SHP77 treated with DMSO at 0.1 percent for 48 hours (cell line): ENCODE measurements at regions not wholly inside any gene's neighbourhood (a gene's known extent, or its start where the extent isn't known, plus 50 kb on each side); places are given as distances from the start of the nearest gene placed in this dataset.
"Not testable (repeated sequence)": the region's sequence is repeated elsewhere in the genome, so short reads cannot be mapped to it uniquely, and the experiment has no call there.

Source experiments
- DNase-seq: peaks from one replicate; lab custom pipeline; 2025; lab: John Stamatoyannopoulos, UW

- no peak for DNase-seq
Measured at GRCh38 chr10:108970016-108970415, 953.3 kb downstream of the XPNPEP1 start.

GRCh38 chr10:108966411-108966810, 956.9 kb downstream of the XPNPEP1 start:
- no peak for DNase-seq

- no peak for DNase-seq
Measured at GRCh38 chr10:108966005-108966404, 957.3 kb downstream of the XPNPEP1 start.

- no peak for DNase-seq
Measured at GRCh38 chr10:108962172-108962571, 961.1 kb downstream of the XPNPEP1 start.

- no peak for DNase-seq
Measured at GRCh38 chr10:108957681-108958080, 965.6 kb downstream of the XPNPEP1 start.

GRCh38 chr10:108956149-108956548, 967.2 kb downstream of the XPNPEP1 start:
- DNase-seq = no peak

GRCh38 chr10:108920029-108920428, 1003.3 kb downstream of the XPNPEP1 start:
- not testable (repeated sequence) for DNase-seq

GRCh38 chr10:108913300-108913699, 1010.0 kb downstream of the XPNPEP1 start:
- DNase-seq = no peak

GRCh38 chr10:108911814-108912541, 1011.3 kb downstream of the XPNPEP1 start:
- no peak for DNase-seq

GRCh38 chr10:108908096-108908495, 1015.2 kb downstream of the XPNPEP1 start:
- DNase-seq = no peak

GRCh38 chr10:108905821-108906220, 1017.5 kb downstream of the XPNPEP1 start:
- no peak for DNase-seq

- DNase-seq = no peak
Measured at GRCh38 chr10:108905171-108905570, 1018.1 kb downstream of the XPNPEP1 start.

- no peak for DNase-seq
Measured at GRCh38 chr10:108904163-108904838, 1019.0 kb downstream of the XPNPEP1 start.

GRCh38 chr10:108902619-108903285, 1020.6 kb downstream of the XPNPEP1 start:
- DNase-seq = no peak

- no peak for DNase-seq
Measured at GRCh38 chr10:108901781-108902618, 1021.3 kb downstream of the XPNPEP1 start.

- DNase-seq = no peak
Measured at GRCh38 chr10:108899670-108900069, 1023.6 kb downstream of the XPNPEP1 start.

GRCh38 chr10:108894402-108895301, 1028.7 kb downstream of the XPNPEP1 start:
- no peak for DNase-seq

- DNase-seq = no peak
Measured at GRCh38 chr10:108877095-108877561, 1046.2 kb downstream of the XPNPEP1 start.

GRCh38 chr10:108872854-108873253, 1050.5 kb downstream of the XPNPEP1 start:
- no peak for DNase-seq

- no peak for DNase-seq
Measured at GRCh38 chr10:108868881-108869280, 1054.4 kb downstream of the XPNPEP1 start.
